SK-N-SH (cell line): ENCODE measurements at regions not wholly inside any gene's neighbourhood (a gene's known extent, or its start where the extent isn't known, plus 50 kb on each side); places are given as distances from the start of the nearest gene placed in this dataset.

Experiments
- CTCF ChIA-PET: fragments of 300-600, 350-600 bp; formaldehyde crosslinking; extraction: SDS; loops from one replicate; lab custom pipeline; 2021; lab: Yijun Ruan, JAX
- POLR2A ChIA-PET: fragments of 350-600 bp; sonication (Branson Sonifier 250); formaldehyde crosslinking; extraction: SDS; loops from one replicate; lab custom pipeline; 2020; ENCODE audit warnings: antibody characterized with exemption, inconsistent platforms; lab: Yijun Ruan, JAX
- DNase-seq: peaks from one replicate; pipeline ENCODE4 v3.0.0; 2012
- H2AFZ ChIP-seq: fragments of 200-600 bp; sonication (generic); 2 replicates; pipeline ENCODE4 v1.8.1; 2016; ENCODE audit warnings: antibody characterized with exemption, mild to moderate bottlenecking, low read depth
- H3F3A ChIP-seq: fragments of 200-600 bp; sonication (generic); replicated peaks from 2 replicates; pipeline ENCODE3; 2016; ENCODE audit warnings: antibody characterized with exemption, mild to moderate bottlenecking; ENCODE audit not compliant: insufficient read depth
- H3K27ac ChIP-seq, 2 experiments: fragments of 200-500 bp in 1 of 2; fragments of 200-600 bp in 1 of 2; sonication (Bioruptor generic) in 1 of 2; sonication (generic), shearing (Covaris generic) in 1 of 2; 2 replicates each; pipeline versions ENCODE4 v1.5.1 to v1.6.1; 2014 to 2016; ENCODE audit warnings: low read depth in 2 of 2, inconsistent platforms in 1 of 2, low read length in 1 of 2, mild to moderate bottlenecking in 1 of 2, mixed read lengths in 1 of 2
- H3K27me3 ChIP-seq: fragments of 200-600 bp; sonication (generic), shearing (Covaris generic); 2 replicates; pipeline ENCODE4 v1.6.1; 2016; ENCODE audit warnings: mixed run types; ENCODE audit not compliant: insufficient read depth
- H3K36me3 ChIP-seq, 2 experiments: fragments of 200-500 bp in 1 of 2; fragments of 200-600 bp in 1 of 2; sonication (Bioruptor generic) in 1 of 2; sonication (generic) in 1 of 2; replicated peaks in 1 of 2; 2 replicates each; pipeline versions ENCODE3 to v1.5.1; 2014 to 2016; ENCODE audit warnings: low read length in 1 of 2, mild to moderate bottlenecking in 1 of 2; ENCODE audit not compliant: insufficient read depth in 2 of 2, control insufficient read depth in 1 of 2
- H3K4me1 ChIP-seq, 2 experiments: fragments of 200-500 bp in 1 of 2; fragments of 200-600 bp in 1 of 2; sonication (Bioruptor generic) in 1 of 2; sonication (generic), shearing (Covaris generic) in 1 of 2; 2 replicates each; pipeline versions ENCODE4 v1.5.1 to v1.6.1; 2014 to 2016; ENCODE audit warnings: low read depth in 1 of 2, low read length in 1 of 2, mixed run types in 1 of 2; ENCODE audit not compliant: insufficient read depth in 2 of 2, control insufficient read depth in 1 of 2
- H3K4me2 ChIP-seq: fragments of 200-600 bp; sonication (generic), shearing (Covaris generic); 2 replicates; pipeline ENCODE4 v1.6.1; 2017; ENCODE audit warnings: mixed run types
- H3K4me3 ChIP-seq, 2 experiments: fragments of 200-500 bp in 1 of 2; fragments of 200-600 bp in 1 of 2; sonication (Bioruptor generic) in 1 of 2; sonication (generic), shearing (Covaris generic) in 1 of 2; 2 replicates each; pipeline versions ENCODE4 v1.5.1 to v1.8.1; 2014 to 2016; ENCODE audit warnings: low read depth in 2 of 2, inconsistent platforms in 1 of 2, low read length in 1 of 2, mild to moderate bottlenecking in 1 of 2, mixed read lengths in 1 of 2, moderate library complexity in 1 of 2
- H3K79me2 ChIP-seq: fragments of 200-600 bp; sonication (generic); 2 replicates; pipeline ENCODE4 v1.8.1; 2017; ENCODE audit warnings: mild to moderate bottlenecking; ENCODE audit not compliant: insufficient read depth
- H3K9ac ChIP-seq: fragments of 200-600 bp; sonication (generic); 2 replicates; pipeline ENCODE4 v1.6.1; 2017; ENCODE audit warnings: mixed run types
- H3K9me2 ChIP-seq: fragments of 200-600 bp; sonication (generic); 2 replicates; pipeline ENCODE4 v1.6.1; 2017; ENCODE audit warnings: mixed run types
- H3K9me3 ChIP-seq: fragments of 200-600 bp; sonication (generic); 2 replicates; pipeline ENCODE4 v1.6.1; 2017; ENCODE audit warnings: mixed run types, mild to moderate bottlenecking, moderate library complexity
- H4K20me1 ChIP-seq: fragments of 200-600 bp; sonication (generic); 2 replicates; pipeline ENCODE4 v1.6.1; 2017; ENCODE audit warnings: mild to moderate bottlenecking, mixed run types; ENCODE audit not compliant: insufficient read depth
- CHD2 ChIP-seq: fragments of 150-350 bp; IDR thresholded peaks from 2 replicates; pipeline ENCODE4 v1.6.1; 2018; ENCODE audit warnings: low read length; ENCODE audit not compliant: partially characterized antibody
- ELF1 ChIP-seq: IDR thresholded peaks from 2 replicates; pipeline ENCODE4 v1.4.0; 2012
- EP300 ChIP-seq, 2 experiments: IDR thresholded peaks; 2 replicates each; pipeline versions ENCODE4 v1.4.0 to v1.6.1; 2012; ENCODE audit warnings: borderline replicate concordance in 1 of 2, low read depth in 1 of 2, low read length in 1 of 2
- EZH2phosphoT487 ChIP-seq: fragments of 200-600 bp; sonication (generic); IDR thresholded peaks from 2 replicates; pipeline ENCODE4 v1.6.1; 2017; ENCODE audit warnings: low read depth, mixed run types, mild to moderate bottlenecking, antibody characterized with exemption, moderate library complexity, borderline replicate concordance
- FOSL2 ChIP-seq: IDR thresholded peaks from 2 replicates; pipeline ENCODE4 v1.4.0; 2012; ENCODE audit warnings: low read depth, mild to moderate bottlenecking, moderate library complexity, borderline replicate concordance
- FOXJ3 ChIP-seq: sonication (generic); formaldehyde crosslinking; IDR thresholded peaks from 2 replicates; pipeline ENCODE4 v1.5.1; 2020; ENCODE audit warnings: mild to moderate bottlenecking, missing genetic modification reagents
- FOXM1 ChIP-seq: IDR thresholded peaks from 2 replicates; pipeline ENCODE4 v1.4.0; 2012; ENCODE audit warnings: low read depth, mild to moderate bottlenecking
- GABPA ChIP-seq: IDR thresholded peaks from 2 replicates; pipeline ENCODE4 v1.4.0; 2012; ENCODE audit warnings: low read depth, mild to moderate bottlenecking
- JUND ChIP-seq: IDR thresholded peaks from 2 replicates; pipeline ENCODE4 v1.4.0; 2012
- MXI1 ChIP-seq: IDR thresholded peaks from 2 replicates; pipeline ENCODE4 v1.6.1; 2012; ENCODE audit warnings: mild to moderate bottlenecking, low read depth, low read length, improper control_type of control experiment
- NFIC ChIP-seq: IDR thresholded peaks from 2 replicates; pipeline ENCODE4 v1.4.0; 2012; ENCODE audit warnings: borderline replicate concordance
- RAD21 ChIP-seq: IDR thresholded peaks from 2 replicates; pipeline ENCODE4 v1.6.1; 2012; ENCODE audit warnings: mild to moderate bottlenecking, low read length
- RCOR1 ChIP-seq: fragments of 150-350 bp; IDR thresholded peaks from 2 replicates; pipeline ENCODE4 v1.6.1; 2017; ENCODE audit warnings: antibody characterized with exemption, low read length
- RXRA ChIP-seq: IDR thresholded peaks from 2 replicates; pipeline ENCODE4 v1.4.0; 2012; ENCODE audit warnings: low read depth, mild to moderate bottlenecking, borderline replicate concordance
- TAF1 ChIP-seq: IDR thresholded peaks from 2 replicates; pipeline ENCODE4 v1.6.1; 2012; ENCODE audit warnings: low read depth, mild to moderate bottlenecking, low read length, moderate library complexity, borderline replicate concordance
- TCF12 ChIP-seq: IDR thresholded peaks from 2 replicates; pipeline ENCODE4 v1.4.0; 2012
- TEAD4 ChIP-seq: IDR thresholded peaks from 2 replicates; pipeline ENCODE4 v1.4.0; 2012; ENCODE audit warnings: mild to moderate bottlenecking, borderline replicate concordance; ENCODE audit not compliant: insufficient read depth
- WGBS: methylation state at CpG from one replicate; pipeline ENCODE4 v1.1.6; 2017; ENCODE audit warnings: low lambda C conversion rate; 5-methylcytosine and 5-hydroxymethylcytosine counted together
- TF ChIP-seq, protein P1 (sequence below): fragments of 150-350 bp; IDR thresholded peaks from 2 replicates; pipeline ENCODE4 v1.6.1; 2017; ENCODE audit warnings: antibody characterized with exemption, low read length, low read depth, borderline replicate concordance
- TF ChIP-seq, protein P2 (sequence below): IDR thresholded peaks from 2 replicates; pipeline ENCODE4; 2012
- TF ChIP-seq, protein P3 (sequence below): IDR thresholded peaks from 2 replicates; pipeline ENCODE4 v1.4.0; 2012; ENCODE audit warnings: low read depth

DNA sequence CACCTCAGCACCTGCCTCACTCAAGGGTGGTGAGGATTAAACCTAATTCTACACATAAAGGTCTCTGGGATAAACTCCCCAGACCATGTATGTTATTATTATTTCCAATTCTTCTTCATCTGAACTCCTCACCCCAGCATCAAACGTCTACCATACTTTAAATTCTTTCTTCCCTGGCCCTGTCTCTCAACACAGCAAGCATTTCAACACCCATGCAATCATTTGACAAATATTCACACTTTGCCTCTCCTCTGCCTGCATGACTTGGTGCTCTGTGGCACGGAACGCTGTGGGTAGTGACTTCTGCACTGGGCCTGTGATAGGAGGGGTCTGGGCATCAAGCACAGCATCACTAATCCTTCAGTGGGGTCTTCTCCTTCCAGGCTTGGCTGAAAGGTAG lies 490.8 kb downstream of the TNS3 start:
- no peak overlapping the region for H3K4me3 ChIP-seq
- H2AFZ ChIP-seq, result no peak overlapping the region
- TF ChIP-seq, protein P1, sequence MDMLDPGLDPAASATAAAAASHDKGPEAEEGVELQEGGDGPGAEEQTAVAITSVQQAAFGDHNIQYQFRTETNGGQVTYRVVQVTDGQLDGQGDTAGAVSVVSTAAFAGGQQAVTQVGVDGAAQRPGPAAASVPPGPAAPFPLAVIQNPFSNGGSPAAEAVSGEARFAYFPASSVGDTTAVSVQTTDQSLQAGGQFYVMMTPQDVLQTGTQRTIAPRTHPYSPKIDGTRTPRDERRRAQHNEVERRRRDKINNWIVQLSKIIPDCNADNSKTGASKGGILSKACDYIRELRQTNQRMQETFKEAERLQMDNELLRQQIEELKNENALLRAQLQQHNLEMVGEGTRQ, result no peak
- no peak for TF ChIP-seq TCF12
- no peak for TF ChIP-seq MXI1
- TF ChIP-seq ELF1, result no peak
- TF ChIP-seq NFIC, result no peak
- no peak for TF ChIP-seq TAF1
- no peak for TF ChIP-seq FOSL2
- TF ChIP-seq RXRA, result no peak
- no peak for TF ChIP-seq CHD2
- no peak for TF ChIP-seq JUND
- TF ChIP-seq EZH2phosphoT487, result no peak
- TF ChIP-seq EP300 (IDR thresholded peaks at IDR 0.05; ENCODE audit: borderline replicate concordance in 1 of 2, low read depth in 1 of 2, low read length in 1 of 2), result no peak
- TF ChIP-seq RCOR1, result no peak
- TF ChIP-seq RAD21, result no peak
- TF ChIP-seq TEAD4, result no peak
- TF ChIP-seq FOXJ3, result no peak
- TF ChIP-seq, protein P2, sequence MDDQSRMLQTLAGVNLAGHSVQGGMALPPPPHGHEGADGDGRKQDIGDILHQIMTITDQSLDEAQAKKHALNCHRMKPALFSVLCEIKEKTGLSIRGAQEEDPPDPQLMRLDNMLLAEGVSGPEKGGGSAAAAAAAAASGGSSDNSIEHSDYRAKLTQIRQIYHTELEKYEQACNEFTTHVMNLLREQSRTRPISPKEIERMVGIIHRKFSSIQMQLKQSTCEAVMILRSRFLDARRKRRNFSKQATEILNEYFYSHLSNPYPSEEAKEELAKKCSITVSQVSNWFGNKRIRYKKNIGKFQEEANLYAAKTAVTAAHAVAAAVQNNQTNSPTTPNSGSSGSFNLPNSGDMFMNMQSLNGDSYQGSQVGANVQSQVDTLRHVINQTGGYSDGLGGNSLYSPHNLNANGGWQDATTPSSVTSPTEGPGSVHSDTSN, result no peak
- TF ChIP-seq, protein P3, sequence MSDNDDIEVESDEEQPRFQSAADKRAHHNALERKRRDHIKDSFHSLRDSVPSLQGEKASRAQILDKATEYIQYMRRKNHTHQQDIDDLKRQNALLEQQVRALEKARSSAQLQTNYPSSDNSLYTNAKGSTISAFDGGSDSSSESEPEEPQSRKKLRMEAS, result no peak
- TF ChIP-seq FOXM1, result no peak
- no peak for TF ChIP-seq GABPA
- no peaks in the 10 kb centered on the region for H3K9me2 ChIP-seq
- no peaks in the 10 kb centered on the region for H3K27me3 ChIP-seq
- H3K79me2 ChIP-seq, result no peaks in the 10 kb centered on the region
- ChIA-PET CTCF (interaction anchor here (1.4 to 20.7 kb wide), 3 partner anchors 11 to 1171 kb away, joined by 4 to 291 read pairs (median 7); partner anchors contain the start of gene IGFBP3), POLR2A (no interaction called here)
- no peaks in the 10 kb centered on the region for H3F3A ChIP-seq
- H3K9me3 ChIP-seq, result no peaks in the 10 kb centered on the region
- no peaks in the 10 kb centered on the region for H3K36me3 ChIP-seq
- peaks cover 2 to 10% of the 10 kb centered on the region in 2 experiments; a peak in 2 of 4 replicates for H3K4me1 ChIP-seq
- no peak for DNase-seq
- H4K20me1 ChIP-seq, result no peaks in the 10 kb centered on the region
- no peak overlapping the region for H3K4me2 ChIP-seq
- WGBS, result 42% methylated on average over 3 of the region's 3 CpGs
- no peak overlapping the region for H3K9ac ChIP-seq
- H3K27ac ChIP-seq, result no peak overlapping the region
